WTC11 (cell line): ENCODE measurements at regions not wholly inside any gene's neighbourhood (a gene's known extent, or its start where the extent isn't known, plus 50 kb on each side); places are given as distances from the start of the nearest gene placed in this dataset.

Experiments used
- ATAC-seq: fragments of 200-7000 bp; cut with Tn5 transposase; 2 replicates; pipeline ENCODE4 v1.10.0; 2021; ENCODE audit warnings: mild to moderate bottlenecking, moderate library complexity
- CTCF ChIA-PET: fragments of 300-600 bp; sonication (Branson Sonifier 250); formaldehyde crosslinking; loops from one replicate; lab custom pipeline; 2021; ENCODE audit warnings: antibody characterized with exemption; lab: Charles Lee
- POLR2A ChIA-PET: fragments of 350-600 bp; sonication (Branson Sonifier 250); formaldehyde crosslinking; loops from one replicate; lab custom pipeline; 2021; ENCODE audit warnings: antibody characterized with exemption; lab: Charles Lee
- DNase-seq: peaks from one replicate; pipeline ENCODE4 v3.0.0; 2021; ENCODE audit warnings: low spot score
- H3K27ac Mint-ChIP-seq: 2 replicates; pipeline ENCODE4 v1.8.0; 2021; ENCODE audit warnings: mixed read lengths
- H3K27me3 Mint-ChIP-seq: 2 replicates; pipeline ENCODE4 v1.8.0; 2021; ENCODE audit warnings: low read depth, mild to moderate bottlenecking, moderate library complexity, mixed read lengths
- H3K36me3 Mint-ChIP-seq: 2 replicates; pipeline ENCODE4 v1.8.0; 2021; ENCODE audit warnings: mixed read lengths
- H3K4me1 Mint-ChIP-seq: 2 replicates; pipeline ENCODE4 v1.8.0; 2022; ENCODE audit warnings: mixed read lengths
- H3K4me3 Mint-ChIP-seq: 2 replicates; pipeline ENCODE4 v1.8.0; 2021; ENCODE audit warnings: mild to moderate bottlenecking, moderate library complexity, mixed read lengths
- H3K9me3 Mint-ChIP-seq: 2 replicates; pipeline ENCODE4 v1.8.0; 2021; ENCODE audit warnings: mixed read lengths
- AFF4 ChIP-seq: sonication (generic); formaldehyde crosslinking; IDR thresholded peaks from 2 replicates; pipeline ENCODE4 v1.8.1; 2023; ENCODE audit warnings: mild to moderate bottlenecking, missing genetic modification reagents, borderline replicate concordance
- CREM ChIP-seq: sonication (generic); formaldehyde crosslinking; IDR thresholded peaks from 2 replicates; pipeline ENCODE4 v1.8.1; 2022; ENCODE audit warnings: mild to moderate bottlenecking, missing genetic modification reagents, moderate library complexity
- ESRRA ChIP-seq: sonication (generic); formaldehyde crosslinking; IDR thresholded peaks from 2 replicates; pipeline ENCODE4 v1.8.1; 2022; ENCODE audit warnings: mild to moderate bottlenecking, missing genetic modification reagents, borderline replicate concordance
- FOXJ3 ChIP-seq: sonication (generic); formaldehyde crosslinking; IDR thresholded peaks from 2 replicates; pipeline ENCODE4 v1.9.0; 2021; ENCODE audit warnings: missing genetic modification reagents, mild to moderate bottlenecking, borderline replicate concordance
- GRHL2 ChIP-seq: fragments of 250-450 bp; sonication (Bioruptor Pico); IDR thresholded peaks from 2 replicates; pipeline ENCODE4 v1.8.0; 2022; ENCODE audit warnings: mild to moderate bottlenecking, moderate library complexity; ENCODE audit not compliant: insufficient replicate concordance, severe bottlenecking
- HMGXB4 ChIP-seq: sonication (generic); formaldehyde crosslinking; IDR thresholded peaks from 2 replicates; pipeline ENCODE4 v1.8.1; 2023; ENCODE audit warnings: mild to moderate bottlenecking, moderate library complexity, missing genetic modification reagents
- JUN ChIP-seq: sonication (generic); formaldehyde crosslinking; IDR thresholded peaks from 2 replicates; pipeline ENCODE4 v1.8.0; 2023; ENCODE audit warnings: mild to moderate bottlenecking, missing genetic modification reagents
- KAT7 ChIP-seq: sonication (generic); formaldehyde crosslinking; IDR thresholded peaks from 2 replicates; pipeline ENCODE4 v1.8.1; 2023; ENCODE audit warnings: missing genetic modification reagents, mild to moderate bottlenecking, borderline replicate concordance
- MYBL2 ChIP-seq: sonication (generic); formaldehyde crosslinking; IDR thresholded peaks from 2 replicates; pipeline ENCODE4 v1.8.1; 2023; ENCODE audit warnings: mild to moderate bottlenecking, moderate library complexity, missing genetic modification reagents
- NFE2L1 ChIP-seq: sonication (generic); formaldehyde crosslinking; IDR thresholded peaks from 2 replicates; pipeline ENCODE4 v1.8.1; 2023; ENCODE audit warnings: missing genetic modification reagents
- NFYB ChIP-seq: sonication (generic); formaldehyde crosslinking; conservative IDR thresholded peaks from 2 replicates; pipeline ENCODE4 v1.8.0; 2022; ENCODE audit warnings: low read depth, missing genetic modification reagents
- PRDM15 ChIP-seq: sonication (generic); formaldehyde crosslinking; IDR thresholded peaks from 2 replicates; pipeline ENCODE4 v1.8.0; 2022; ENCODE audit warnings: missing genetic modification reagents
- TP53 ChIP-seq: sonication (generic); formaldehyde crosslinking; IDR thresholded peaks from 2 replicates; pipeline ENCODE4 v1.8.1; 2023; ENCODE audit warnings: mild to moderate bottlenecking, missing genetic modification reagents
- ZBTB21 ChIP-seq: sonication (generic); formaldehyde crosslinking; IDR thresholded peaks from 2 replicates; pipeline ENCODE4 v1.8.1; 2023; ENCODE audit warnings: mild to moderate bottlenecking, missing genetic modification reagents, borderline replicate concordance
- ZNF532 ChIP-seq: fragments of 250-450 bp; sonication (Bioruptor Pico); IDR thresholded peaks from 2 replicates; pipeline ENCODE4 v1.9.0; 2021; ENCODE audit warnings: mild to moderate bottlenecking, borderline replicate concordance
- TF ChIP-seq, protein P1 (sequence below): sonication (generic); formaldehyde crosslinking; IDR thresholded peaks from 2 replicates; pipeline ENCODE4 v1.8.0; 2023; ENCODE audit warnings: mild to moderate bottlenecking, missing genetic modification reagents

DNA sequence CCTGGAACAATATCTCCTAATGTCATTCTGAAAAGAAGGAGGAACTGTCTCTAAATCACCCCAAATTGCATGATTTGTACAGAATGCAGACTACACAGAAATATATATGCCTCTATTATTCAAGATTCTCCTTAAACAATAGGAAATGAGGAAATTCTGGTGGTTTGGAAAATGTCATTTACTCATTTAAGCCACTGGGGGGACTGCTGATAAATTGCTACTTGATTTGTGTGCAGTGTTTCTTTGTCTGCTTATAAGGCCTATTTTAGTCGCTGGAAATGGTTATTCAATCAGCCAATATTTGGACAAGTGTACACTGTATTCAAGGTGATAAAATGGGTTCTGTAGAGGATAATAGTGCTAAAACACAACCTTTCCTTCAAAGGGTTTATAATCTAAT lies 801.9 kb upstream of the CELF4 start:
- H3K27ac Mint-ChIP-seq, result no peak overlapping the region
- ChIA-PET CTCF (no interaction called here), POLR2A (no interaction called here)
- ATAC-seq (no peak), DNase-seq (no peak)
- TF ChIP-seq PRDM15 (CRISPR knock-in tag) (no peak), ESRRA (CRISPR knock-in tag) (no peak), NFE2L1 (CRISPR knock-in tag) (no peak), MYBL2 (no peak), GRHL2 (CRISPR knock-in tag) (no peak), ZBTB21 (no peak), HMGXB4 (no peak), CREM (CRISPR knock-in tag) (no peak), FOXJ3 (no peak), KAT7 (CRISPR knock-in tag) (no peak), ZNF532 (no peak), TP53 (CRISPR knock-in tag) (no peak), NFYB (no peak), AFF4 (no peak), JUN (CRISPR knock-in tag) (no peak)
- TF ChIP-seq, protein P1, sequence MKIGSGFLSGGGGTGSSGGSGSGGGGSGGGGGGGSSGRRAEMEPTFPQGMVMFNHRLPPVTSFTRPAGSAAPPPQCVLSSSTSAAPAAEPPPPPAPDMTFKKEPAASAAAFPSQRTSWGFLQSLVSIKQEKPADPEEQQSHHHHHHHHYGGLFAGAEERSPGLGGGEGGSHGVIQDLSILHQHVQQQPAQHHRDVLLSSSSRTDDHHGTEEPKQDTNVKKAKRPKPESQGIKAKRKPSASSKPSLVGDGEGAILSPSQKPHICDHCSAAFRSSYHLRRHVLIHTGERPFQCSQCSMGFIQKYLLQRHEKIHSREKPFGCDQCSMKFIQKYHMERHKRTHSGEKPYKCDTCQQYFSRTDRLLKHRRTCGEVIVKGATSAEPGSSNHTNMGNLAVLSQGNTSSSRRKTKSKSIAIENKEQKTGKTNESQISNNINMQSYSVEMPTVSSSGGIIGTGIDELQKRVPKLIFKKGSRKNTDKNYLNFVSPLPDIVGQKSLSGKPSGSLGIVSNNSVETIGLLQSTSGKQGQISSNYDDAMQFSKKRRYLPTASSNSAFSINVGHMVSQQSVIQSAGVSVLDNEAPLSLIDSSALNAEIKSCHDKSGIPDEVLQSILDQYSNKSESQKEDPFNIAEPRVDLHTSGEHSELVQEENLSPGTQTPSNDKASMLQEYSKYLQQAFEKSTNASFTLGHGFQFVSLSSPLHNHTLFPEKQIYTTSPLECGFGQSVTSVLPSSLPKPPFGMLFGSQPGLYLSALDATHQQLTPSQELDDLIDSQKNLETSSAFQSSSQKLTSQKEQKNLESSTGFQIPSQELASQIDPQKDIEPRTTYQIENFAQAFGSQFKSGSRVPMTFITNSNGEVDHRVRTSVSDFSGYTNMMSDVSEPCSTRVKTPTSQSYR (CRISPR knock-in tag), result no peak
- no peaks in the 10 kb centered on the region for H3K9me3 Mint-ChIP-seq
- H3K36me3 Mint-ChIP-seq, result no peaks in the 10 kb centered on the region
- H3K27me3 Mint-ChIP-seq, result no peaks in the 10 kb centered on the region
- peaks cover 41% of the 10 kb centered on the region for H3K4me1 Mint-ChIP-seq
- no peak overlapping the region for H3K4me3 Mint-ChIP-seq
